ENCODE measurements at regions not wholly inside any gene's neighbourhood (a gene's known extent, or its start where the extent isn't known, plus 50 kb on each side); places are given as distances from the start of the nearest gene placed in this dataset.
A peak's percentile ranks its signal among the peaks of the same experiment; 100 is the strongest.

- no peak for DNase-seq (ENCODE audit: extremely low read depth in 1 of 11, low read depth in 9 of 11, low spot score in 4 of 11)
Measured at GRCh38 chr10:131439705-131440104, 128.2 kb upstream of the TCERG1L start.

DNA sequence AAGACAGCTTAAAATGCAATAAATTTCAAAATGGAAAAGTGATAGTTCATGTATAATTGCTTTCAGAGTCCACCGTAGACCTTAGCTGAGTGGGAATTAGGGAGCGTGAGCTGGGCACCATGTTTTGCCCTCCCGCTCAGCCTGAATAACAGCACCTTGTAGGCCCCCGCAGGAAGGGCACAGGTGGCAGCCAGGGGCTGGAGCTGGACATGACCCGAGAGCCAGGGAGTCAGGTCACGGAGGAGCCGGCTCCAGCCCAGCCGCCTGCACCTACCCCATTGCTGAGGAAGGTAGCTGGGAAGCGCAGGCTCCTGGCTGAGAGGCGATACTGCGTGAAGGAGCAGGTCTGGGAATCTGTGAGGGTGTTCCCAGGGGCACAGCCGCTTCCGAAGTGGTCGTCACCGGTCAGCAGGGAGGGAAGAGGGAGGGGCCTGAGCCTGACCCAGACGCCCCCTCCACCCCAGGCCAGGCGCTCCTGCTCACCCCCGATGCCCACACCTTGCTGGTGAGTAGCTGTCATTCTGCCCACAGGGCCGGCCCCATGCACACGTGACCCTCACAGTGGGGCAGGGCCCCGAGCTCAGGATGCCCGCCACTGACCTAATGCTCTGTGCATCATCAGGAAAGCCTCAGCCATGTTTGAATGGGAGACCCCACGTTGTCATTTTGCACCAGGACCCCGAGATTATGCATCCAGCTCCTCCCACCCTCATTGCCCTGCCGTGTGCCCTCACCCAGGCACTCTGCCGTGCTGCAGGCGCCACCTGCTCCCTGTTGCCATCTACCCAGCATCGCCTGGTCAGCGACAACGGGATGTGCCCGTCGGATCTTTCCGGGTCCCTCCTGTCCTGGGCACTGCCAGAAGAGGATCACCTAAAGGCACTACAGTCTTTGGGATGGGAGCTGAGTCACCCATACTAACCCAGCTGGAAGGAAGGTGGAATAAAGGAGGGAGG lies 129.2 kb upstream of the TCERG1L start:
- DNase-seq (ENCODE audit: extremely low read depth in 1 of 11, low read depth in 9 of 11, low spot score in 4 of 11), result no peak

DNA sequence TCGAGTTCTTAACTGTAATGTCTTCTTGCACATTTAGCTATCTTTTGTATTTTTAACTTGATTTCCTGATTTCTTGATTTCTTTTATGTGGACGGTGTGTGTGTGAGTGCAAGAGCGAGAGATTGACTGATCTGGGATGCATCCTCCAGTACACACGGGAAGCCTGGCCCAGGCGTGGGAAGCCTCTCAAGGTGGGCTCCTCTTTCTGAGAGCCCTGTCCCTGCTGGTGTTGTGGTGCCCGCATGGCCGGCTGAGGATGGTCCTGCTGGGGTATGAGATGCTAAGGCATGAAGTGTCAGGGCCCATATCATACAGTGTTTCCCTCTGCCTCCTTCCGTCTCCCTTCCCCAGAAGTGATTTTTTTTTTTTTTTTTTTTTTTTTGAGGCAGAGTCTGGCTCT lies 130.8 kb upstream of the TCERG1L start:
- no peak for DNase-seq (ENCODE audit: extremely low read depth in 1 of 11, low read depth in 9 of 11, low spot score in 4 of 11)

- DNase-seq (ENCODE audit: extremely low read depth in 1 of 11, low read depth in 9 of 11, low spot score in 4 of 11), result no peak
Measured at GRCh38 chr10:131444286-131444685, 132.8 kb upstream of the TCERG1L start.

GRCh38 chr10:131444862-131445461 lies 133.4 kb upstream of the TCERG1L start:
- no peak for DNase-seq (ENCODE audit: extremely low read depth in 1 of 11, low read depth in 9 of 11, low spot score in 4 of 11)

GRCh38 chr10:131445623-131446022 lies 134.1 kb upstream of the TCERG1L start:
- DNase-seq (ENCODE audit: extremely low read depth in 1 of 11, low read depth in 9 of 11, low spot score in 4 of 11), result no peak

GRCh38 chr10:131446171-131446570 lies 134.7 kb upstream of the TCERG1L start:
- DNase-seq (ENCODE audit: extremely low read depth in 1 of 11, low read depth in 9 of 11, low spot score in 4 of 11), result no peak

- no peak for DNase-seq (ENCODE audit: extremely low read depth in 1 of 11, low read depth in 9 of 11, low spot score in 4 of 11)
Measured at GRCh38 chr10:131448171-131448570, 136.7 kb upstream of the TCERG1L start.

DNA sequence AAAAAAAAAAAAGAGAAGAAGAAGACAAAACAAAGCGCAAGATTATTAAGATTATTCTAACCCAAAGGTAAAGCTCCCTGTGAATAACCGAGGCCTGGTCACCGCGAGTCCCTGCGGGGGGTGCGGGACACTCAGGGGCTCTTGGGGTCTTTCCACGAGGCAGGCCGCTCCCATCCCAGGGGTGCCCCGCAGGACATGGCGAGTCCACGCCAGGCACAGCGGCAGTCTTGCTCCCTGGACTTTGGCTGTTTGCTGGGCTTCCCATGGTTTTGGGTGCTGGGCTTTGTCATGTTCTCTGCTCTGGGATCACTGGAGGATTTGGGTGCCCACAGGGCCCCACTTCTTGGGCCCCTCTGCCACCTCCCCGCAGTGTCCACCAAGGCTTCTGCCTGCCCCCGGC lies 137.4 kb upstream of the TCERG1L start:
- no peak for DNase-seq (ENCODE audit: extremely low read depth in 1 of 11, low read depth in 9 of 11, low spot score in 4 of 11)

DNA sequence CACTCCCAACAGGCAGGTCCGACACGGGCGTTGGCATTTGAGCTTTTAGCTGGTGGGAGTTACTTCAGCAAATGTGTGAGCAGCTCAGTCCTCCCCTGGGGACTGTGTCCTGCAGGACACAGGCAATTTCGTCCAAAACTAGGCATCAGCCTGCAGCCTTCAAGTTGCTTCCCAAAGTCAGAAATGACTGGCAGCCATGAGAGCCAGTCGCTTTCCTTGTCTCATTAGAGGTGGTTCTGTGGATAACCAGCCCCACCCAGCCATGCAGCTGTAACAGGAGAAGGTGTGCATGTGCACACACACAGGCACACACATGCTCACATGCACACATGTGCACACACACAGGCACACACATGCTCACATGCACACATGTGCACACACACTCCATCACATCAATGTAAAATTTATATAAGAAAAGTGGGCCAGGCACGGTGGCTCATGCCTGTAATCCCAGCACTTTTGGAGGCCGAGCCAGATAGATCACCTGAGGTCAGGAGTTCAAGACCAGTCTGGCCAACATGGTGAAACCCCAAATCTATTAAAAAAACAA lies 138.8 kb upstream of the TCERG1L start:
- no peak for DNase-seq (ENCODE audit: extremely low read depth in 1 of 11, low read depth in 9 of 11, low spot score in 4 of 11)

DNA sequence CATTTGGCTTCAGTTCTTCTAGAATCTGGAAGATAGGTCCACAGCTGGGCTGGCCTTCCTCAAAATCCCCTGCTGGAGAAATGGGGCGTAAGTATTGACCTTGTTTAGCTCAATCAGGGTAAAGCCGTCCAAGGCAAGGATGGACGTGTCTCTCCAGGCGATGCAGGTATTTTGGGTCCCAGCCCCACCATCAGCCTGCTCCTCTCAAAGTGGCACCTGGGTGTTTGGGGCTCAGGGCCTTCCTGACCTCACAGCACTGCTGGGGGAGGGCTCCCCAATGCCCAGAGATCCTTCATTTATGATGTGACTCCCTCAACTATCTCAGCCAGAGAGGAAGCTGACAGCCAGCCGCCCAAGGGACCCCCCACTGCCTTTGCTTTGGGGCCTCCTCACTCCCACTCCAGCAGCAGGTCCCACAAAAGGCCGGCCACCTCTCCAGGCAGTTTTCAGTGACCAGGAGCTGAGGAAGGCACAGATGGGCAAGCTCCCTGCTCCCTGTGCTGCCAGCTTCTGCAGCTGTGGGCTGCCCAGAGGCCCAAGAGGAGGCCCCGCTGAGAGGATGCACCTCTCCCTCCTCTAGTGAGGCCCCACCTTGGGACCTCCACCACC lies 140.0 kb upstream of the TCERG1L start:
- no peak for DNase-seq (ENCODE audit: extremely low read depth in 1 of 11, low read depth in 9 of 11, low spot score in 4 of 11)

DNA sequence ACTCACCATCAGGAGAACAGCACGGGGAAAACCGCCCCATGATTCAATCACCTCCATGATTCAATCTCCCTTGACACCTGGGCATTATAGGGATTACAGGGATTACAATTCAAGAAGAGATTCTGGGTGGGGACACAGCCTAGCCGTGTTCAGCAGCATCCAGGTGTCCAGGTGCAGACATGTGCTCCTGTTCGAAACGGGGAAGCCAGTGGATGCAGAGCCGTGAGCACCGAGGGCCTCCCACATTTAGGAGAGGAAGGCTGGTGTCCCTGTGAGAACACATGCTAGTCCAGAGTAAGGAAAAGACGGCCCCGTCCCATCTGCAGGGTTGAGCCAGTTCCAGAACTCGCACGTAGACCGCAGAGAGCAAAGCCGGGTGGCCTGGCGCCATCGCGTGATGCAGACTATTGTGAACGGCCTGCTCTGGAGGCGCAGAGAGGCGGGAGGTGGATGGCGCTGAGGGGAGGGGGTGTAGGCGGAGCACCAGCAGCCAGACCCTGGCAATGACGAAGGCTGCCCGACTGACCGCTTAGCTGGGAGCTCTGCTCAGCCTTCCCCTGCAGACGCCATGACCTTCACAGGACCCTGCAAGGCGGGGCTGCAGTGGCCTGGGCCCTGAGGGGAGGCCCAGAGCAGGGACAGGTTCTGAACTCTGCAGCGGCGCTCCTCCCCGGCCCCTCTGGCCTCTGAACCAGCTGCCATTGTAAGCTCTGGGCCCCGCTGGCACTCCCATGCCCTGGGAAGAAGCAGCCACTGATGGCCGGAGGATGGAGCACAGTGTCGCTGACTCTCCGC lies 141.6 kb upstream of the TCERG1L start:
- peak in 10 of 11 donors; percentile 51 to 80 (median 70) for DNase-seq (ENCODE audit: extremely low read depth in 1 of 11, low read depth in 9 of 11, low spot score in 4 of 11)

- DNase-seq (ENCODE audit: extremely low read depth in 1 of 11, low read depth in 9 of 11, low spot score in 4 of 11), result peak; percentile 81 to 94 (median 91)
Measured at GRCh38 chr10:131453721-131454634, 142.5 kb upstream of the TCERG1L start.

DNA sequence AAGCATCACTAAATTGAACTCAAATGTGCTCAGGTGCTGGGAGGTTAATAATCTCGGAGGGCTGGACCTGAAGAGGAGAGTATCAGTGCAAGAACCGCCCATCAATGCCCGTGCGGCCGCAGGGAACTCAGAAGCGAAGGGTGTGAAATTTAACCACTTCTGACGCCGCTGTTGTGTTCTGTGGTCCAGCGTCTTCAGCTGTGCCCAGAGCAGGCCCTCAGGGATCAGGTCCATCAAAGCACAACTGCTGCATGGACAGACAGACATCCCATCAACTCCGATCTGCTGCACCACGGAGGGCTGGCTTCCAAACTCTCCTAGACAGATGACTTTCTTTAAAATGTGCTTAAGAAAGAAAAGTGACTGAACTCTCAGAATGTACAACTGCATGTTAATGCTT lies 144.9 kb upstream of the TCERG1L start:
- DNase-seq (ENCODE audit: extremely low read depth in 1 of 11, low read depth in 9 of 11, low spot score in 4 of 11), result no peak

DNA sequence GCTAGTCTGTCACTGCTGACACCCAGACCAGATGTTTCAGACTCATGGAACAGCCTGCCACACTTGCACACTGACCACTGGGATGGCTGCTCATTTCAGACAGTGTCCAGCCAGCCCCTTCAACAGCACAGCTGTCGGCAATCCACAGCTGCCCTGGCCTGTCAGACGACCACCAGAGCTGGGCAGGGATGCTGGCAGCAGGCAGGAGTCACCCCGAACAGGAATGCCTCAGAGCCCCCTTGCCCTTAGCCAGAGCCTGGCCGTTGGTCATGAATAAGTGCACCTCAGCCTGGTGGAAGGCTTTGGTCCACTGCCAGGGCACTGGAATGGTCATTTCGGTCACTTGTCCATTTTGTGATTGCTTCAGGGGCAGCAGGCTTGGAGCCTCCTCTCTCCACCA lies 149.6 kb upstream of the TCERG1L start:
- no peak for DNase-seq (ENCODE audit: extremely low read depth in 1 of 11, low read depth in 9 of 11, low spot score in 4 of 11)

- DNase-seq (ENCODE audit: extremely low read depth in 1 of 11, low read depth in 9 of 11, low spot score in 4 of 11), result no peak
Measured at GRCh38 chr10:131464789-131465188, 153.3 kb upstream of the TCERG1L start.

DNA sequence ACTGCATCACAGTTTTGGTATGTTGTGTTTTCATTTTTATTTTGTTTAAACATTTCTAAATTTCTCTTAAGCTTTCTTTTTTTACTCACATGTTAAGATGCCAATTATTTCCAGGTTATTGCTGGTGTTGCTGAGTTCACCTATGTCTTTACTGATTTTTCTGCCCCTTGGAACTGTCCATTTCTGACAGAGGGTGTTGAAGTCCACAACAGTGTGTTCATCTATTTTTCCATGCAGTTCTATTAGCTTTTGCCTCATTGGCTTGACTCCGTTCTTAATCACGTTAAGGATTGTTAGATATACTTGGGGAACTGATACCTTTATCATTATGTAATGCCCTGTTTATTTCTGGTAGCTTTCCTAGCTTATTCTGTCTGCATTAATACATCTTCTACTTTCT lies 158.0 kb upstream of the TCERG1L start:
- no peak for DNase-seq (ENCODE audit: extremely low read depth in 1 of 11, low read depth in 9 of 11, low spot score in 4 of 11)

- no peak for DNase-seq (ENCODE audit: extremely low read depth in 1 of 11, low read depth in 9 of 11, low spot score in 4 of 11)
Measured at GRCh38 chr10:131473645-131474044, 162.1 kb upstream of the TCERG1L start.
